GM12873 (cell line): ENCODE measurements at regions not wholly inside any gene's neighbourhood (a gene's known extent, or its start where the extent isn't known, plus 50 kb on each side); places are given as distances from the start of the nearest gene placed in this dataset.

Experiments used
- CTCF ChIP-seq: IDR thresholded peaks from 2 replicates; pipeline ENCODE4 v1.5.1; 2012; ENCODE audit warnings: low read depth, mild to moderate bottlenecking, moderate library complexity, low read length, control low read depth; ENCODE audit not compliant: insufficient read depth; ENCODE audit errors: missing control alignments

- TF ChIP-seq CTCF, result no peak
These were observed 50.5 kb upstream of the ADGRG2 start for GRCh38 chrX:19172741-19173140.

GRCh38 chrX:19174401-19175025, 52.2 kb upstream of the ADGRG2 start:
- TF ChIP-seq CTCF, result no peak

GRCh38 chrX:19176901-19177630, 54.8 kb upstream of the ADGRG2 start:
- no peak for TF ChIP-seq CTCF

GRCh38 chrX:19177721-19178120, 55.5 kb upstream of the ADGRG2 start:
- TF ChIP-seq CTCF, result no peak

GRCh38 chrX:19178402-19178801, 56.1 kb upstream of the ADGRG2 start:
- no peak for TF ChIP-seq CTCF

- no peak for TF ChIP-seq CTCF
These were observed 57.1 kb upstream of the ADGRG2 start for GRCh38 chrX:19179389-19179788.

GRCh38 chrX:19181345-19181744, 59.1 kb upstream of the ADGRG2 start:
- no peak for TF ChIP-seq CTCF
